K562 (cell line): ENCODE measurements at regions not wholly inside any gene's neighbourhood (a gene's known extent, or its start where the extent isn't known, plus 50 kb on each side); places are given as distances from the start of the nearest gene placed in this dataset.

Experiments
- AFF1 ChIP-seq, 2 experiments: fragments of 450-650 bp; IDR thresholded peaks; 2 replicates each; pipeline ENCODE4 v1.6.1; 2018; ENCODE audit warnings: mild to moderate bottlenecking in 2 of 2, low read depth in 1 of 2; ENCODE audit not compliant: partially characterized antibody in 2 of 2
- CBX2 ChIP-seq: fragments of 200-600 bp; sonication (generic); IDR thresholded peaks from one replicate; pipeline ENCODE4 v1.6.1; 2012; ENCODE audit warnings: mild to moderate bottlenecking, low read length, inconsistent platforms; ENCODE audit not compliant: insufficient read depth, poor library complexity, severe bottlenecking
- E4F1 ChIP-seq: fragments of 250-450 bp; sonication (Bioruptor Pico); IDR thresholded peaks from 2 replicates; pipeline ENCODE4 v1.5.0; 2021; ENCODE audit warnings: mild to moderate bottlenecking, borderline replicate concordance
- ELF2 ChIP-seq: fragments of 250-450 bp; sonication (Bioruptor Pico); IDR thresholded peaks from 2 replicates; pipeline ENCODE4 v1.5.0; 2021; ENCODE audit warnings: mild to moderate bottlenecking
- EWSR1 ChIP-seq: fragments of 450-650 bp; IDR thresholded peaks from 2 replicates; pipeline ENCODE4 v1.6.1; 2018; ENCODE audit warnings: borderline replicate concordance, mild to moderate bottlenecking, low read depth, moderate library complexity; ENCODE audit not compliant: partially characterized antibody
- SP1 ChIP-seq: sonication (generic); formaldehyde crosslinking; IDR thresholded peaks from 2 replicates; pipeline ENCODE4 v1.8.1; 2022; ENCODE audit warnings: mild to moderate bottlenecking, missing genetic modification reagents
- STAT5B ChIP-seq: fragments of 250-450 bp; sonication (Bioruptor Pico); IDR thresholded peaks from 2 replicates; pipeline ENCODE4 v1.8.0; 2021; ENCODE audit warnings: mild to moderate bottlenecking, inconsistent platforms
- TARDBP ChIP-seq: fragments of 450-650 bp; IDR thresholded peaks from 2 replicates; pipeline ENCODE4 v1.6.1; 2016
- ZBTB9 ChIP-seq: fragments of 450-650 bp; formaldehyde crosslinking; IDR thresholded peaks from 2 replicates; pipeline ENCODE4 v1.4.0; 2020; ENCODE audit warnings: mild to moderate bottlenecking, moderate library complexity
- ZNF592 ChIP-seq: fragments of 450-650 bp; IDR thresholded peaks from 2 replicates; pipeline ENCODE4 v1.6.1; 2017; ENCODE audit warnings: antibody characterized with exemption, mild to moderate bottlenecking
- ZNF717 ChIP-seq: fragments of 250-450 bp; sonication (Bioruptor Pico); IDR thresholded peaks from 2 replicates; pipeline ENCODE4 v1.5.0; 2021

GRCh38 chr1:244325056-244325758 is 126.5 kb downstream of the ADSS2 start (continued):
- TF ChIP-seq ZNF592 (peak; percentile 88), AFF1 (IDR thresholded peaks at IDR 0.05; ENCODE audit: low read depth in 1 of 2, partially characterized antibody in 2 of 2) (no peak), SP1 (CRISPR knock-in tag) (no peak), STAT5B (no peak), CBX2 (no peak), EWSR1 (no peak), TARDBP (no peak), E4F1 (CRISPR knock-in tag) (no peak), ZBTB9 (CRISPR knock-in tag) (0 out of 2 replicates have a peak, but pooled peaks have one; percentile 44), ELF2 (CRISPR knock-in tag) (peak; percentile 45; the same call in 1 of the 2 replicates), ZNF717 (CRISPR knock-in tag) (no peak)
